NCI-H82 treated with DMSO at 0.1 percent for 48 hours (cell line): ENCODE measurements at regions not wholly inside any gene's neighbourhood (a gene's known extent, or its start where the extent isn't known, plus 50 kb on each side); places are given as distances from the start of the nearest gene placed in this dataset.

Source experiments
- DNase-seq: peaks from one replicate; lab custom pipeline; 2025; ENCODE audit not compliant: unreplicated experiment; lab: John Stamatoyannopoulos, UW

DNA sequence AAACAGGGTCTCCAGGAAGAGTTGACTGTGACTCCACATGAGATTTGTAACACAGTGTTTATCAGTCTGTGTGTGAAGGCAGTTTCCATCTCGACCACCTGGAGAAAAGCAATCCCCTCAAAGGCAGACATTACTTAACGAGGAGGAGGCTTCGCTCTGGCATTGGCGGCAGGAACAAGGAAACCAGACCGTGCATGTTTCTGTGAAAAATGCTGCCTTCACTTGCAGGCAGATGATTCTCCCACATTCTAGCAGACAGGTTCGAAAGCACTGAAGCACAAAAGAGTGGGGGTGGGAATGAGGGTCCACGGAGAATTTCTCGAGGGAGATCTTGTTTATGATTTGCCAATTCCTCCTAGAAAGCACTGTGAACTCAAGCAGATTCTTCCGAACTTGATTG lies 414.0 kb downstream of the SLC4A3 start:
- no peak for DNase-seq

DNA sequence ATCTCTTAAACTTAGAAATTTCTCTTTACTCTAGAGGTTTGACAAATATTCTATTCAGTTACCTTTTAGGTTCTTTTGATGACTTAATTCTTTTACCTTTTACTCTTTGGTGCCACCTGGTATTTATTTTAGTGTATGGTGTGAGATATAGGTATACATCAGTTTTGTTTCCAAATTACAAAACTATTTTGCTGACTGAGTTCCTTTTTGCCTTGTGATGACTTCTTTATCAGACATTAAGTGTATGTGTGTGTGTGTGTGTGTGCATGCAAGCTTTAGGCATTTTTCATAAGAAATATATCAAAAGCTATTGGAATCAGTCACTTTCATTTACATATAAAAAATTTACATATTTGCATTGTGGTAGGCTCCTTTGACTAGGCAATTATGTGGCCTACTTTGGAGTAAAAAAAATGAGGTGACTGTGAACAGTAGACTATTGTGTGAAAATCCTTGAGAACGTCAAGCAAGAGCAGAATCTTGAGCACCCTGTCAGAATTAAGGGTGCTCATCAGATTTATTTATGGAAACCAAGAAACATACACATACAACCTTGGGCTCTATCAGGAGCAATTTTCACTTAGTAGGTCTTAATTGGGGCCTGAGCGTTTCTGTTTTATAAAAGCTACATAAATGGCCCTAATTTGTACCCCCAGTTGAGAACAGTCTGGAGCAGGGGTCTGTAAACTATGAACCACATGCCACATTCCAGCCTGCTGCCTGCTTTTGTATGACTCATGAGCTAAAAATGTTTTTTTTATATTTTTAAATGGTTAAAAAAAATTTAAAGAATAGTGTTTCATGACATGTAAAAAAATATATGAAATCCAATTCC lies 415.9 kb downstream of the SLC4A3 start:
- no peak for DNase-seq

DNA sequence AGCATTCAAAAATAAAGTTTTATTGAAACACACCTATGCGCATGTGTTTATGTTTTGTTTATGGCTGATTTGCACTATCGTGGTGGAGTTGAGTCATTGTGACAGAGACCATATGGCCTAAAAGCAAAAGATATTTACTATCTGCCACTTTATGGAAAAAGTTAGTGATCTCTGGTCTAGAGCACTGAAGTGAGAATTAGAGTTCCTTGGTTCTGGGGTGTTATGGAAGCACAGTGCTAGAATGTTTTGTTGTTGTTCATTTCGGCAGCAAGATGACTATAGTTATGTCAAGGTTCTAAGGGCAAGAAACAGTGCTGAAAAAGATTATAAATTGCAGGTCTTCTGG lies 416.5 kb downstream of the SLC4A3 start:
- no peak for DNase-seq

DNA sequence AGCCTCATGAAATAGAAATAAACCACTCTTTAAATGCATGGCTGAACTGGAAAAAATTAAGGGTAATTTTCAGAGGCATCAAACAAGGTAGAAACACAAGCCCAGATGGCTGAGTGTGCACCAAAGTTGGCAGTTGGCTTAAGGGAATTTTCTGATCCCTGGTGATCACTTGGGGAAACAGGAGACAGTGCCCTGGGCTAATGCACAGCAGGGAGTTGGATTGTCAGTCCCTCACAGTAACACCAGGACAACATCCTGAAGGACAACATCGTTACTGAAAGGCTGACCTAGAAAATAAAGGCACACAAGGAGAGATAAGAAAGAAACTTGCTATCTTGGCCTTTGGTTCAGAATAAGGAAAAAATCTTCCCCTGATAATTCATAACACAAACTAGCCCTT lies 417.0 kb downstream of the SLC4A3 start:
- DNase-seq = no peak

DNA sequence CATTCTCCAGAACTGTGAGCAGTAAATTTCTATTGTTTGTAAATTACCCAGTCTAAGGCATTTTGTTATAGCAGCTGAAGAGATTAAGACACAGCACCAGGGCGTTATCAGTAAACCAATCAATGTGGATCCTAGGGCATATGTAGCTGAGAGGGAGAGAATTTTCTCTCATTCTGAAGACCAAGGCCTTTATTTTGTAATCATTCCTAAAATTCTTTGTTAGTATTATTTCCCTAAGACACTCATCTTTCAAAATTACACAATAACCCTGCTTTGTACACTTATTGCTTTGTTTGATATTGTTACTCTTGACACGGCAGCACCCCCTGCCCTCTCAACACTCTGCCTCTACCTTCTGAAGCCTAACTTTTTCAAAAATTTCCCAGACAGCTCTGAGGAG lies 419.1 kb downstream of the SLC4A3 start:
- no peak for DNase-seq

- DNase-seq = no peak
Observed at GRCh38 chr2:220051716-220052115, 424.3 kb downstream of the SLC4A3 start.

DNA sequence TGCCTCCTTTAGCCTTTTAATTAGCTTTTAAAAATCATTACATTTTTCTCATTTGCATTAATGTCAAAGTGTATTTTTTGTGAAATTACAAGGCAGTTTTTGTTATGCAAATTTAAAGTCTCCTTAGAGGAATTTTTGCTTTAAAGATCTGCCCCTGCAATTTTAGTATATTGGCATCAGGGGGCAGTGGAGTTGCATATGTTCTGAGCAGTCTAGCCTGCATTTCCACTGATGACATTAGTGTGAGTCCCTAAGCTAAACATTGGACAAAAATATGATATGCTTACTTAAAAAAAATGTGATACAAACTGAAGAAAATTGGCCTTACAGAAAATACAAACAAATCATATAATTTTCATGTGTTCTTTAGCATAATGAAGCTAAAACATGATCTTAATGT lies 426.5 kb downstream of the SLC4A3 start:
- DNase-seq = no peak

GRCh38 chr2:220057391-220057790 lies 430.0 kb downstream of the SLC4A3 start:
- DNase-seq = no peak

GRCh38 chr2:220057916-220058315 lies 430.5 kb downstream of the SLC4A3 start:
- no peak for DNase-seq

GRCh38 chr2:220064111-220065030 lies 436.9 kb downstream of the SLC4A3 start:
- no peak for DNase-seq

DNA sequence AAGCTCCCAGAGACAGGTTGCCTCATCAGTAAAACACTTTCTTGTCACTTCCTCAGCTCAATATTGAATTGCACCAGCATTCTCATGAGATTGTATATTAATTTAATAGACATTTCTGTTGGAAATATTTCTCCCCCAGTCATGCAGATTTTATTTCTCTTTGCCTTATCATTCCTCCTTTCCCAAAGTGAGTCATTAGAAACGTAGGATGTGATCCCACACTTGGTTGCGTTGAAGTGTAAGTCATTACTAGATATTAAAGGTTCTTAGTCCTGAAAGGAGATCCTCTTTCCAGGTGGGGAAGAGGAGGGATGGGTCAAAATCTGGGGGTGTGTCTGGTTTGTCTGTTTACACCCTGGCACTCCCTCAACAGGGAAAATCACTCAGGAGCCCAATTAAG lies 438.2 kb downstream of the SLC4A3 start:
- DNase-seq = no peak

DNA sequence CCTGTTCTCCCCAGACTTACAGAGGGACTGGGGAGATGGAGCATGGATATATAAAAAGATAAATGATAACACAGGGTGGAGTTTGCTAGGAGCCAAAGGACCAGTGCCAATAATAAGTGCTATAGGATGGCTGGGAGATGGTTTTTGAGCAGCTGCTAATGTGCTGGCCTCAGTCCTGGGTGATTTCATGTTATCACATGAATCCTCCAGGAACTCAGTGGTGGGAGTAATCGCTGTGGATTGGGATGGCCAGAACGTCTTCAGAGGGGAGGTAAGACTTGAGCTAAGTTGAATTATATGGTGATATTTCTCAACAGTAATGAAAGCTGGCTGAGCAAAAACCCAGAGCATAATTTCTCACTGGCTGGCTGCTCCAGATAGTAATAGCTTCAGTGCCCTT lies 441.4 kb downstream of the SLC4A3 start:
- DNase-seq = no peak

- no peak for DNase-seq
Observed at GRCh38 chr2:220070349-220070748, 442.9 kb downstream of the SLC4A3 start.

DNA sequence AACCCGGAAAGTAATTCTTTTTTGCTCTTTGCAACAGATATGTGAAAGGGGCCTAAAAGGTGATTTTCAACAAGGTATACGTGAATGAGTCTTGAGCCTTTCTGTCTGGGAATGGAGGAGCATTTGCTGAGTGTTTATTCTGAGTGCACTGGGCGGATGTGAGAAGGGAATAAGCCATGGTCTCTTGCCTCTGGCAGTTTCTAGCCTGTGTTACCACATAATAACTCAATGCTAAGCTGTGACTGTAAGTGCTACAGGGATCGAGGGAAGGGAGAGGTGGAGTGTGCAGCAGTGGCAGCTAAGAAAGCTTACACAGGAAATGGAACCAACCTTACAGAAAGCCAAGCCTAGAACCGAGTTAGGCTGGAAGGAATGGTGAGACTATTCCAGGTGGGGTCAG lies 444.3 kb downstream of the SLC4A3 start:
- no peak for DNase-seq

DNA sequence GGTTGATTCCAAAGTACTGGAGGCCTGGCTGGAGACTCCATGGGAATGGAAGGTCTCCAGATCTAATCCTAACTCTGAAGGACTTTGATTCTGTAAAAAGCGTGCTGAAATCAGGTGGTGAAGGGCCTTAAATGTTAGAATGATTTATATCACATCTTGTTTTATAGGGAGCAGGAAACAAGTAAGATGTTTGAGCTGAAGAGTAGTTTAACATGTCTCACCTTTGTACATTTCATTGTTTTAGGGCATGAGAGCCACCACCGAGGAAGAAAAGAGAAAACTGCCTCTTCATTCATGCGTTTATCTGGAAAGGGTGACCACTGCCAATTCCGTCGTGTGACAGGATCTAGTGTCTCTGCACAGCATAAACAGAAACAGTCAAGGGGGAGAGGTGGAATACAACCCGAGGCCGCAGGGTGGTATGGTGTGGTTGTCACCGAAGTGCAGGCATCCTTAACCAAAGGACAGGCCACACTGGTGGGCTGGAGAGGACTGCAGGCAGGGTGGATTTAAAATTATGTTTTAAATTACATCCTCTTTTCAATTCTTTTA lies 445.3 kb downstream of the SLC4A3 start:
- DNase-seq = no peak

- DNase-seq = no peak
Observed at GRCh38 chr2:220075835-220076234, 448.4 kb downstream of the SLC4A3 start.

DNA sequence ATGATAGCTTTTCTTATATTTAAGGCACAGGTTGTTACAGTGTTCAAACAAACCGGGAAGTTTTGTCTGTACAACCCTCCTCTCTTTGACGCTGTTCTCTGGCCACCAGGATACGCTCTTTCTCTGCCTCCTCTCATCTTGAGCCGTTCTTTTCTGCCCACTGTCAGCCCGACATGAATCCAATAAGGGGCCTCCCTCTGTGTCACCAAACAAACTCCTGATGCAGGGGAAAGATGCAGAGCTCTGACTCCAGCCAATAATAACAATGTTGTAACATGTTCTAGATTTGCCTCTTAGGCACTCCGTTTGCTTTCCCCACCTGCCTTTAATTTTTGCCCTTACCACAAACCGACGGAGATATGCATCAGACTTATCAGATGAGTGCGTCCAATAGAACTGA lies 449.3 kb downstream of the SLC4A3 start:
- DNase-seq = no peak

DNA sequence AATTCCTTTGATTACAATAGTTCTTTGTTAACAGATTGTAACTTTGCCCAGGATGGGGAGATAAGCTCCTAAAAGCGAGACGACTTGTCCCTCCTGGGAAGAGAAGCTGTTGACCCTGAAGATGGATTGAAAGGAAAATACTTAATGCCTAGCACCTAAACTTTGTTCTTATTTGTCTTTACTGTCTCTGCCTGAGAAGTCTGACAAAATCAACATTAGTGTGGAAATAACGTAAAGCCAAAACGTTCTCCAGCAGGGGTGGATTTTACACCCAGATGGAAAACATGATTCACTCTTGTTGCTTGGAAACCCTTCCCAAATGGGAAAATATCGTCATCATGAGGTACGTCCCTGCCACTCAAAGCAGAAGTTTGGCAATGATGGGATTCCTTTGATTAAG lies 450.1 kb downstream of the SLC4A3 start:
- DNase-seq = no peak

- DNase-seq = no peak
Observed at GRCh38 chr2:220078439-220078838, 451.0 kb downstream of the SLC4A3 start.

DNA sequence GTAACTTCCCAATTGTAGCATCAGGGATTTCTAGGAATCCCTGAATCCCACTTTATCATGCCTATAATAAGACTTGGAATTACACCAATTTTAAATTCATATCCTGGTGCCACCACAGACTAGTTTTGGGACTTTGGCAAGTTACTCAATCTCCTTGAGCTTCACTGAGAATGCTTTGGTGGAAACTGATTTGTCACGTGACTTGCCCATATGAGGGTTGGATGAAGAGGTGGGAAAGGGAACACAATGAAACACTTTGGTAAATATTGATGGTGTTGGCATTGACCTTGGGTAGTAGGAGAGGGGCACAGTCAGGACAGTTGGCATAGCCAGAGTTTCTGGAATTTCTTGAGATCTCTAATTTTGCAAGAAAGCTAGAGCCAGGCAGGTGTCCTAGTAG lies 452.2 kb downstream of the SLC4A3 start:
- DNase-seq = no peak

DNA sequence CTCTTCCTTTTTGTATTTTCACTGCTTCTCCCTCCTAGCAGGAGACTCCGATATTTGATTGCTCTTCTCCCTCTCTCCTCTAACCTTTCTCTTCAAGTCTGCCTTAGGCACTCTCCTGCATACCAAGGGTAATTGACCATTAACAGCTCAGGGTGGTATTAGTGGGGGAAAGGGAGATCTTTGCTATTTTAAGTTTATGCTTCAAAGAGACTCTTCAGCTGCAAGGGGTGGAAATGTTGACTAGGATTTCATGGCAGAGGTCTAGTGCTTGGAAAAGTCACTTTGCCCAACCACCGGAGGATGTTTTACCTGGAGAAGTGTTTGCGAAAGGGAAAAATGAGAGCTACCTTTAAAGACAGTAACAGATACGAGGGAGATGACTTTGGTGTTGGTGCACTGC lies 453.7 kb downstream of the SLC4A3 start:
- no peak for DNase-seq

GRCh38 chr2:220090050-220090449 lies 462.6 kb downstream of the SLC4A3 start:
- DNase-seq = no peak
